OCI-LY1 (cell line): ENCODE measurements at regions not wholly inside any gene's neighbourhood (a gene's known extent, or its start where the extent isn't known, plus 50 kb on each side); places are given as distances from the start of the nearest gene placed in this dataset.

ENCODE experiments used
- H2AFZ ChIP-seq: fragments of 200-600 bp; sonication (generic), shearing (Covaris generic); 2 replicates; pipeline ENCODE4 v1.6.0; 2014; ENCODE audit warnings: antibody characterized with exemption, mild to moderate bottlenecking, low read length
- H3F3A ChIP-seq: fragments of 200-600 bp; sonication (generic), shearing (Covaris generic); 2 replicates; pipeline ENCODE4 v1.6.0; 2014; ENCODE audit warnings: mild to moderate bottlenecking, antibody characterized with exemption, low read length, moderate library complexity; ENCODE audit not compliant: insufficient read depth
- H3K27ac ChIP-seq: fragments of 200-600 bp; sonication (generic); 2 replicates; pipeline ENCODE4 v1.5.1; 2014; ENCODE audit warnings: low read length, mixed run types, mild to moderate bottlenecking, low read depth; ENCODE audit not compliant: poor library complexity, severe bottlenecking
- H3K27me3 ChIP-seq: fragments of 200-600 bp; sonication (generic); 2 replicates; pipeline ENCODE4 v1.6.0; 2014; ENCODE audit warnings: antibody characterized with exemption, mild to moderate bottlenecking, low read length, moderate library complexity; ENCODE audit not compliant: insufficient read depth
- H3K36me3 ChIP-seq: fragments of 200-600 bp; sonication (generic); 2 replicates; pipeline ENCODE4 v1.6.1; 2014; ENCODE audit warnings: mild to moderate bottlenecking, antibody characterized with exemption, low read length, moderate library complexity, mixed read lengths; ENCODE audit not compliant: insufficient read depth
- H3K4me1 ChIP-seq: fragments of 200-600 bp; sonication (generic); 2 replicates; pipeline ENCODE4 v1.5.1; 2014; ENCODE audit warnings: mild to moderate bottlenecking, low read length, moderate library complexity; ENCODE audit not compliant: insufficient read depth, severe bottlenecking
- H3K4me2 ChIP-seq: fragments of 200-600 bp; sonication (generic), shearing (Covaris generic); 2 replicates; pipeline ENCODE4 v1.6.1; 2014; ENCODE audit warnings: low read length
- H3K4me3 ChIP-seq: fragments of 200-600 bp; sonication (generic); 2 replicates; pipeline ENCODE4 v1.5.1; 2014; ENCODE audit warnings: low read length, low read depth, mild to moderate bottlenecking, mixed read lengths; ENCODE audit not compliant: poor library complexity, severe bottlenecking
- H3K79me2 ChIP-seq: fragments of 200-600 bp; shearing (Covaris generic); 2 replicates; pipeline ENCODE4 v1.6.1; 2016; ENCODE audit warnings: mixed run types, low read length, mixed read lengths; ENCODE audit not compliant: insufficient read depth
- H3K9ac ChIP-seq: fragments of 200-600 bp; sonication (generic), shearing (Covaris generic); 2 replicates; pipeline ENCODE4 v1.6.1; 2014; ENCODE audit warnings: mild to moderate bottlenecking, low read length, mixed read lengths
- H3K9me2 ChIP-seq: fragments of 200-600 bp; sonication (generic), shearing (Covaris generic); 2 replicates; pipeline ENCODE4 v1.6.1; 2014; ENCODE audit warnings: low read depth, mild to moderate bottlenecking, low read length, mixed read lengths
- H3K9me3 ChIP-seq: fragments of 200-600 bp; shearing (Covaris generic); 2 replicates; pipeline ENCODE4 v1.6.1; 2014; ENCODE audit warnings: low read length, mixed read lengths
- H4K20me1 ChIP-seq: fragments of 200-600 bp; sonication (generic), shearing (Covaris generic); 2 replicates; pipeline ENCODE4 v1.6.0; 2016; ENCODE audit warnings: mild to moderate bottlenecking, low read length; ENCODE audit not compliant: insufficient read depth
- EZH2 ChIP-seq: fragments of 200-600 bp; sonication (generic), shearing (Covaris generic); IDR thresholded peaks from 2 replicates; pipeline ENCODE4 v1.8.0; 2017; ENCODE audit warnings: borderline replicate concordance, mixed run types, mild to moderate bottlenecking, antibody characterized with exemption, low read length, moderate library complexity, mixed read lengths
- TF ChIP-seq, protein P1 (sequence below): fragments of 200-600 bp; sonication (generic), shearing (Covaris generic); IDR thresholded peaks from 2 replicates; pipeline ENCODE4 v1.5.1; 2017; ENCODE audit warnings: mild to moderate bottlenecking, antibody characterized with exemption, low read length, moderate library complexity, mixed read lengths

DNA sequence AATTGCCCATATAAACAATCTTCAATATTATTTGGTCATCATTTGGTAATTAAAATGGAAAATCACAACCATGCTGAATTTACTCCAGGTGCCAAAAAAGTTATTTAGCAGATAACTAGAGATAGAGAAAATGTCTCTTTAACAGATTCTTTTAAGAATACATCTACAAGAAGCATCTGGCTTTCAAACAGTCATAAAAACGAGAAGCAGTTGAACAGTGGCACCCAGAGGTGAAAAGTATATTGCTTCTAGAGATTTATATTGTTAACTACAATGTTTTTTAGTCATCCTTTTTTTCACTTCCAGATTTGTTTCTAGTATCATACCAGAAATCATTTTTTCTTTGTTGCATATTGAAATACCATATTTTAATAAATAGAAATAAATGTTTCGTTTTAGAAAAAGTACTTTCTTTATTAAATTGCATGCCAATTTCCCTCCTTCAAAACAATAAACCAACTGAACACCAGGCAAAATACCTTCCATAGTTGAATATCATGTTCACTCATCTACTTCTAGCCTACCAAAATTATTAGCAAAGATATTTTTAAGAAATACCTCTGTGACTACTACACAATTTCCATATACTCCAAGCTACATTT is 65.4 kb upstream of the HNRNPA3 start:
- Histone ChIP-seq H3K27ac (no peak overlapping the region), H2AFZ (no peak overlapping the region), H3K27me3 (no peaks in the 10 kb centered on the region), H3K9me2 (no peaks in the 10 kb centered on the region), H3K4me3 (no peak overlapping the region), H3K36me3 (no peaks in the 10 kb centered on the region), H3K9ac (no peak overlapping the region), H3K79me2 (no peaks in the 10 kb centered on the region), H3K4me1 (peaks cover 9% of the 10 kb centered on the region), H4K20me1 (no peaks in the 10 kb centered on the region), H3K9me3 (no peaks in the 10 kb centered on the region), H3K4me2 (no peak overlapping the region), H3F3A (no peaks in the 10 kb centered on the region)
- TF ChIP-seq, protein P1, sequence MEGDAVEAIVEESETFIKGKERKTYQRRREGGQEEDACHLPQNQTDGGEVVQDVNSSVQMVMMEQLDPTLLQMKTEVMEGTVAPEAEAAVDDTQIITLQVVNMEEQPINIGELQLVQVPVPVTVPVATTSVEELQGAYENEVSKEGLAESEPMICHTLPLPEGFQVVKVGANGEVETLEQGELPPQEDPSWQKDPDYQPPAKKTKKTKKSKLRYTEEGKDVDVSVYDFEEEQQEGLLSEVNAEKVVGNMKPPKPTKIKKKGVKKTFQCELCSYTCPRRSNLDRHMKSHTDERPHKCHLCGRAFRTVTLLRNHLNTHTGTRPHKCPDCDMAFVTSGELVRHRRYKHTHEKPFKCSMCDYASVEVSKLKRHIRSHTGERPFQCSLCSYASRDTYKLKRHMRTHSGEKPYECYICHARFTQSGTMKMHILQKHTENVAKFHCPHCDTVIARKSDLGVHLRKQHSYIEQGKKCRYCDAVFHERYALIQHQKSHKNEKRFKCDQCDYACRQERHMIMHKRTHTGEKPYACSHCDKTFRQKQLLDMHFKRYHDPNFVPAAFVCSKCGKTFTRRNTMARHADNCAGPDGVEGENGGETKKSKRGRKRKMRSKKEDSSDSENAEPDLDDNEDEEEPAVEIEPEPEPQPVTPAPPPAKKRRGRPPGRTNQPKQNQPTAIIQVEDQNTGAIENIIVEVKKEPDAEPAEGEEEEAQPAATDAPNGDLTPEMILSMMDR: peak; percentile 71
- no peak for TF ChIP-seq EZH2

DNA sequence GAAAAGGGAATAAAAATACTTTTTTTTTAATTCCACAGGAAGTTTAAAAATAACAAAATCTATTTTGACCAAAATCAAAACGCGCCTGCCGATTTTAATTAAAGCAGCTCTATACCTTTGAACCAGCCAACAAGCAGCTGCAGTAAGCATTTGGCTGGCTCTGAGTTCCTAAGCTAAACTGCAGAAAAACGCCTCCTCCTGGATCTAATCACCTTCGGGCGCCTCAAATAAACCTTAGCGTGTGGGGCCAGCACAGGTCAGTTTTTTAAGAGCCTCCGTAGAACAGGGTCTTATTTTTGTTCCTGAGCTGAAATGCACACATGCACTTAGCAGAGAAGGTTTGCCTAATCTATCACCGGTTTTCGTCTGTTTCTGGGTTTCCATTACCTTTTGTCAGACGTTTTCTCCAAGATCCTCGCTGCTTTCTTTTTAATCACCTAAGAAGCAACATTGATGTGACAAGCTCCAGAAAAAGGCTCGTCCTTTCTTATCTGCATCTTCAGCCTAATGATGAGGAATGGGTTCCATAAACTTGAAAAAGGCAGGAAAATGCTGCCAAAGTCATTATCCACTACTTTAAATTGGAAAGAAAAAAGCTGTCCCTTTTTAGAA is 64.7 kb upstream of the HNRNPA3 start:
- Histone ChIP-seq H3K9me2 (no peaks in the 10 kb centered on the region), H3F3A (no peaks in the 10 kb centered on the region), H3K27me3 (no peaks in the 10 kb centered on the region), H3K4me3 (no peak overlapping the region), H3K36me3 (no peaks in the 10 kb centered on the region), H3K4me1 (peaks cover 9% of the 10 kb centered on the region), H2AFZ (no peak overlapping the region), H3K79me2 (no peaks in the 10 kb centered on the region), H3K9ac (no peak overlapping the region), H3K4me2 (peak overlapping the region; percentile 85; the same call in 1 of the 2 replicates), H3K9me3 (no peaks in the 10 kb centered on the region), H4K20me1 (no peaks in the 10 kb centered on the region), H3K27ac (no peak overlapping the region)
- TF ChIP-seq, protein P1: no peak
- no peak for TF ChIP-seq EZH2

DNA sequence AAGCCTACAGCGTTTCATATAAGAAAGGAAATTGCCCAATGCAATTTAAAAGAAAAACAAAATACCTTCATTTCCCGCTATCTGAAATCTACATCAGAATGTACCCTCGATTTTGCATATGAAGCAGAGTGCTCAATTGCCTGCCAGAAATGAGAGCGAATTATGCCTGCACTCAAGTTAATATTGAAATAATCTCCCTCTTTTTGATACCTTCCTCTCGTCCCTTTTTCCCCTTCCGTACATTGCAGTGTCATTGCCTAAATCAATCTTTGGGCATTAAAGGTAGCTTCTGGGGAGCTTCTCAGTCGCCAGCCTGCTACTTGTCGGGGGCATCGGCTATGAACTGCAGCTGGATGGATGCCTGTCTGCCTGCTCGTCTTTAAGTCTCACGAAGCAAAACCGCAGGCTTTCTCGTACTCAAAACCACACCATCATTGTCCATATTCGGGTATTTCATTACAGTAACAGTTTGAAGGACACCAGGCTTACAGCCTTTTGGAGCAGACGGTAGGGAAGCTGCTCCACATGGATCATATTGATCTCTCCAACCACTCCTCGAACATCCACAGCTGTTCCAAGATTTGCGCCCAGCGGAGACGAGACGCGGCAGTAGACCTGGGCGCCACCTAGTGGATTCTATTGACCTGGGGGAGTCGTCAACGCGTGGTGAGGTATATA is 64.0 kb upstream of the HNRNPA3 start:
- TF ChIP-seq, protein P1: peak; percentile 97
- TF ChIP-seq EZH2: no peak
- Histone ChIP-seq H3K27me3 (no peaks in the 10 kb centered on the region), H3K27ac (no peak overlapping the region), H3K9ac (peak overlapping the region; percentile 39; the same call in 1 of the 2 replicates), H4K20me1 (no peaks in the 10 kb centered on the region), H3K4me2 (peak overlapping the region; percentile 85), H3K79me2 (no peaks in the 10 kb centered on the region), H3K9me2 (no peaks in the 10 kb centered on the region), H3K4me3 (peak overlapping the region; percentile 56), H3K9me3 (no peaks in the 10 kb centered on the region), H2AFZ (no peak overlapping the region), H3F3A (no peaks in the 10 kb centered on the region), H3K4me1 (peaks cover 9% of the 10 kb centered on the region), H3K36me3 (no peaks in the 10 kb centered on the region)
